HG02885 (cell line): ENCODE measurements at regions not wholly inside any gene's neighbourhood (a gene's known extent, or its start where the extent isn't known, plus 50 kb on each side); places are given as distances from the start of the nearest gene placed in this dataset.
"Not testable (repeated sequence)": the region's sequence is repeated elsewhere in the genome, so short reads cannot be mapped to it uniquely, and the experiment has no call there.

Experiments
- ATAC-seq: cut with Tn5 transposase; IDR thresholded peaks from one replicate; pipeline ENCODE4 v1.9.1; 2021; ENCODE audit warnings: mild to moderate bottlenecking; ENCODE audit not compliant: unreplicated experiment, poor library complexity

DNA sequence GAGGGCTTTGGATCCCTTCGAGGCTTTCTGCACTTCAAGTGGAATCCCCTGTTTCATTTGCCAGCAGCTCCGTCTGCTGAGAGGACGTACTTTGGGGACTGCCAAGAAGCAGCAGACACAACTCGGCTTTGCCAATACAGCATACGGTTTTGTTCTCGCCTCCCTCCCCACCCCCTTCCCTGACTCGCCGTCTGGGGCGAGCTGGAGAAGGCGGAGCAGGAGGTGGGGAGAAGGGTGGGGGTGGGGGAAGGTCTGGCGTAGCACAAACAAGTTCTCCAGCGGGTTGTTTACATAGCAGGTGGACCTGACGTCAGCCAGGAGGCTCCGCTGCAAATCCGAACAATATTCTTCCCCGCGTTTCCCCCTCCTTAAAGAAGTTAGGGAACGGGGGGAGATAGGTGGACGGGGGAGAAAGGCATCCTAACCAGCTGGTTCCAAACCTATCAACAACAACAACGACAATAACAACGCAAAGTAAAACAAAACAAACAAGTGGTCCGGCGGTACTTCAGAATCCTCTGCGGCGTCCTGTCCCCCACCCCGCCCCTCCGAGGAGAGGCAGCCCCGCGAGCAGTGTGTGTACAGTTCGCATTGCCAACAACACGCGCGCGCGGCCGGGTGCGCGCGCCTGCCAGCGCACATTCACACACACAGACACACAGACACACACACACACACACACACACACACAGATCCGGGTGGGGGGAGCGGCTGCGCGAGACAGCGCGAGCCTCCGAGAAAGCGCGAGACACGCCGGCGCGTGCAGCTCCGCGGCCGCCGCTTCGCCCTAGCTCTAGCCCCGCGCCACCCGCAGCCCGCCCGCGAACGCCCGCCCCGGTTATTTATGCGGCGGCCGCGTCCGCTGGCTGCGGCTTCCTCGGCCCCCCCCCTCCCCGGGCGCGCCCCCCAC is 167.0 kb upstream of the PPP1R3A start:
- ATAC-seq: peak; percentile 40

DNA sequence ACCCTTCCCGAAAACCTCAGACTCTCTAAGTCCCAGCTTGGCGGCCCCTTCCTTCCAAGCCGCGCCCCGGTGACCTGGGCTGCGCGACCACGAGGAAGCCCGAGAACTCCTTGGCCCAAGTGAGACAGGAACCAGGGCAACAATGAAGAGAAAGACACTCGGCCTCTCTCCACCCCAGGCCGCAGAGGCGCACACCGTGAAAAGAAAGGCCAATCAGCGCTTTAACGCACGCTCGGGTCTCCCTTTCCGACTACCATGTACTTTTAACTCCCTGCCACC is 166.4 kb upstream of the PPP1R3A start:
- peak; percentile 25 for ATAC-seq

DNA sequence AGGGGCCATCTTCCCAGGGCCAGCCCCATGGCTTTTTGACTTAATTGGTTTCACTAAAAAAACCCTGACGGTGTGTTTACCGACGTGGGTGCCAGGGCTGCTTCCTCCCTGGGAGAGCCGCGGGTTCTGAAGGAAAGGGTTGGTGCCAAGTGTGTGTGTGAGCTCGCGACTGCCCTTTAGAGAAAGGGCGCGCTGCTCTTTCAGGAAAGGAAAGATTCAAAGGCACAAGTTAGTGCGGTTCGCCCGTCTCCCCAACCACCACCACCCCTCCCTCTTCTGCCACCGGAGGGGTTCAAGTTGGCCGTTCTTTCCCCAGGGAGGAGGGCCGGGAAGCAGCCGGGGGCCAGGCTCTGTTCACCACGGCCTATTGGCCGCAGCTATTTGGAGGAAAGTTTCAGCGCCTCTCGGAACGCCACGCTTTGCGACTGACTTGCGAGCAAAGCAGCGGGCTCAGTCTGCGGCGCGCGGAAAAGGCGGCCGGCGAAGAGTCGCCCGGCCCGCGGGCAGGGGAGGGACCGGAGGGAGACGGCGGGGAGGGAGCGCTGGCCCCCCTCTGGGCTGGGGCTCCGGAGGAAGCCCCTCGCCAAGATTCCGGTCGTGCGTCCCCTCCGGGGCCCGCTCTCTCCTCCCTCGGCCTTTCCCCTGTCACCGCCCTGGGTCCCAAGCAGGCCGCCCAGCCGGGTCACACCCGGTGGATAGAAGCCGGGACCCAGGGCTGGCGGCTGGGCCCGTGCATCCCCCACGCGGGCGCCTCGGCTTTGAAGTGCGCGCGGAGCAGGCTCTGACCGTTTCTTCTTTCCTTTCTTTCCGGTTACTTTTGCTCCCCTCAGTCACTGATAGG is 165.9 kb upstream of the PPP1R3A start:
- peak; percentile 28 for ATAC-seq

DNA sequence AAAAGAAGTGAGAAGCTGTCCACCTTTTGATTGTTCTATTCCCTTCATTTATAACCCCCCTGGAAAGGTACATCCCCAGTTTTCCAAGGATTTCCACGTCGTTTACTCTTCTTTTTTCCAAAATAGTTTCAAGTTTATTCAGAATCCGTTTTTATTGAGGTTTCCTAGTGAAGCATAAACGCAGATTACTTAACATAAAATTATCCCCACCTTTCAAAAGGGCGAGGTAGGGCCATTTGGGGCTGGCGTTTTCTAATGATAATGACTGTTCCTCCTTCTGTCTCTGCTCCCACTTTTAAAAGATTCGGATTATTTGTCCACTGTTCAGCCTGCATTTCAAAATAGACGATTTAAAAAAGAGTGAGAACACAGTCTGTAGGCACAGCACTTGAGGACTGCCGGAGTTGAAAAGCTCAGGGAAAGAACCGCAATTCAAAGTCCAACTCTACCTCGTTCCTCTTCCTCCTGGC is 165.2 kb upstream of the PPP1R3A start:
- ATAC-seq: no peak

DNA sequence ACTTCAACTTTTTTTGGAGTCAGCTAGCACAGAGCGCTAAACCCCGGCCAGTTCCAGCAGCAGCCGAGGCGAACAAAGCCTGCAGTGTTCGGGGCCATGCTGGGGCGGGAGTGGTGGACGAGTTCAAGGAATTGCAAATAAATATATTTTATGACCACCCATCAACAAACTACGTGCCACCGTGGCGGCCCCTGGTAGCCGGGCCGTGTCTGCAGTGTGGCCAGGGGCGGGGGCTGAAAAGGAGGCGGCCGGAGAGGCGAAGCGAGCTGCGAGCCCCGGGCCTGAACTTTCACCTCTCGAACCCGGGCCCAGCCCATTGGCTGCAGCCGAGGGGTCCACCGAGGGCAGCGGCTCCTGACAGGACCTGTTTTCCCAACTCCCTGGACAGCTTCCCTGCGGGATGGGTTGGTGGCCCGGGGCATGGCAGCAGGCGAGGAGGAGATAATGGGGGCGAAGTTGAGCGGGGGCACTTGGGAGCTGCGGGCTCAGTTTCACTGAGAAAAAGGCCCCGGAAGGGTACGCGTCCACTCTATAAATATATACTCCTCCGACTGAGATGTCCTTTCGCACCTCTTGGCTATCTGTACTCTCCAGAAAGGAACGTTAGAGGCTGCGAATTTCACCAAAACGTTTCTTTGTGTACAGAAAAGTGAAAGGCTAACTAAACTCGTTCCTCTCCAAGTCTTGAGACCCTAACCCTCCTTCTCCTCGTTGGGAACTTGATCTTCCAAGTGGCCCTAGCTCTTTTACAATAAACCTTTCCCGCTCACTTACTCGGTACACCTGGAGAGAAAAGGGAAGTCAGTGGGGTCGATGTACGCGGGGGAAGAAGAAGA is 164.6 kb upstream of the PPP1R3A start:
- no peak for ATAC-seq

DNA sequence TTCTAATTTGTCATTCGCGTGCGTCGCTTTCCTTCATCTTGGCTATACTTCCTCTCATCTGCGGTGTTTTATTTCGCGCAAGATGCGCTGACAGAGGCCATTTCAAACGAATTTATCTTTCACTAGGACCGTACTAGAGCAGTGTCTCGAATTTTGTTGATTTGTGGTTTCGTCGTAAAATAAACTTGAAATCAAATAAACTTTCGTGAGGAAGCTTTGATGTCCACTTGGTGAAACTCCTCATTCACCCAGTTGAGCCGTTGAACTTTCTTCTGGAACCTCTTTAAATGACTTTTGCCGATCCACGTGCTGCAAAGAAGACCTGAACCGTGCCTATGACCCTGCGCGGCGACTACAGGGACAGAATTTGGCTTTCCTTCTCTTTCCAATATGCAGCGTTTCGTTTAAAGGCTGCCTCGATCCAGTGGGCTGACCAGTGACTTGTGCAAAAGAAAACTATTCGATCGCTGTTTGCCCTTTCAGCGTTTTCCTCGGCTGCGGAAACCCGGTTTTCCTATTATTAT is 163.9 kb upstream of the PPP1R3A start:
- no peak for ATAC-seq

DNA sequence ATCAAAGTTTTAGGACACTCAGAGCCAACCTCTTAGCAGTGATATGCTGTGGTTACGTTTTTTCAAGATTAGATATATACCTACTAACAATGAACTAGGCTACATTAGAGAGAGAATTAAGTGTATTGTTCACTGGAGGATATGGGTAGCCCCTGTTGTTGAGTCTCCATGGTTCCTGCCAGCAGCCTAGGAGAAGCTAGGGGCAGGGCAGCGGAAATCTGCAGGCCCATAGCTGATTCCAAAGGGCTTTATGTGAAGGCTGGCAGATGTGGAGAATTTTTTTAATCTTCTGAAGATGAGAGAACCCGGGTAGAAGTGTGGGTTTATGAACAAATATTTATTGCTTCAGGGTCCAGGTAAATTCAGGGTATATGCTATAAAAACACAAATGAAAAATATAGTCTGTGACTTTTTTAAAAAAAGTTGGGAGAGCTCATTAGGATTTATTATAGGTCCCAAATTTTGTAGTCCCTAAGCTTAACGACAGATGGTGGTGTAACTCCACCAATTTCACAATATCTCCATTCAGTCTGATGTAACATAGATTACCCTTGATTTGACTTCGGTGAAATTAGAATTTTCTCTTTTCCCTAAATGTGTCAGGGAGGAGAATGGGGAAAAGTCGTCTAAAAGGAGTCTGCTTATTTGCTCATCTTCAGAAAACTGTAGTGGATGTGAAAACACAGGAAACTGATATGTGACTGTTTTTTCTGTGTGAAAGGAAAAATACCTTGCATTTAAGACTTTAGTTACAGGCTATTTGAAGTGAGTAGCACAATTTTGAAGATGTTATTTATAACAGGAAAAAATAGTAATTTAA is 163.0 kb upstream of the PPP1R3A start:
- ATAC-seq: peak; percentile 28

DNA sequence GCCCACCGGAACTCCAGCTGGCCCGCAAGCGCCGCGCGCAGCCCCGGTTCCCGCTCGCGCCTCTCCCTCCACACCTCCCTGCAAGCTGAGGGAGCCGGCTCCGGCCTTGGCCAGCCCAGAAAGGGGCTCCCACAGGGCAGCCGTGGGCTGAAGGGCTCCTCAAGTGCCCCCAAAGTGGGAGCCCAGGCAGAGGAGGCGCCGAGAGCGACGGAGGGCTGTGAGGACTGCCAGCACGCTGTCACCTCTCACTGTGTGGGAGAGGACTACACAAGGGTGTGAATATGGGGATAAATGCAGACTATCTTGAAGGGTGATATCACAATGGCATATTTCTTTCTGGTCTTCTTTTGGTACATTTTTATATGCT is 158.3 kb upstream of the PPP1R3A start:
- ATAC-seq: not testable (repeated sequence)

DNA sequence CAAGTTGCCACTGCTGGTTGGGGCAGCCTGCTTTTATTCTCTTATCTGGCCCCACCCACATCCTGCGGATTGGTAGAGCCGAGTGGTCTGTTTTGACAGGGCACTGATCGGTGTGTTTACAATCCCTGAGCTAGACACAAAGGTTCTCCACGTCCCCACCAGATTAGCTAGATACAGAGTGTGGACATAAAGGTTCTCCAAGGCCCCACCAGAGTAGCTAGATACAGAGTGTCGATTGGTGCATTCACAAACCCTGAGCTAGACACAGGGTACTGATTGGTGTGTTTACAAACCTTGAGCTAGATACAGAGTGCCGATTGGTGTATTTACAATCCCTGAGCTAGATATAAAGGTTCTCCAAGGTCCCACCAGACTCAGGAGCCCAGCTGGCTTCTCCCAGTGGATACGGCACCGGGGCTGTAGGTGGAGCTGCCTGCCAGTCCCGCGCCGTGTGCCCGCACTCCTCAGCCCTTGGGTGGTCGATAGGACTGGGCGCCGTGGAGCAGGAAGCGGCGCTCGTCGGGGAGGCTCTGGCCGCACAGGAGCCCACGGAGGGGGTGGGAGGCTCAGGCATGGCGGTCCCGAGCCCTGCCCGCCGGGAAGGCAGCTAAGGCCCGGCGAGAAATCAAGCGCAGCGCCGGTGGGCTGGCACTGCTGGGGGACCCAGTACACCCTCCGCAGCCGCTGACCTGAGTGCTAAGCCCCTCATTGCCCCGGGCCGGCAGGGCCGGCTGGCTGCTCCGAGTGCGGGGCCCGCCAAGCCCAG is 157.8 kb upstream of the PPP1R3A start:
- ATAC-seq: not testable (repeated sequence)

DNA sequence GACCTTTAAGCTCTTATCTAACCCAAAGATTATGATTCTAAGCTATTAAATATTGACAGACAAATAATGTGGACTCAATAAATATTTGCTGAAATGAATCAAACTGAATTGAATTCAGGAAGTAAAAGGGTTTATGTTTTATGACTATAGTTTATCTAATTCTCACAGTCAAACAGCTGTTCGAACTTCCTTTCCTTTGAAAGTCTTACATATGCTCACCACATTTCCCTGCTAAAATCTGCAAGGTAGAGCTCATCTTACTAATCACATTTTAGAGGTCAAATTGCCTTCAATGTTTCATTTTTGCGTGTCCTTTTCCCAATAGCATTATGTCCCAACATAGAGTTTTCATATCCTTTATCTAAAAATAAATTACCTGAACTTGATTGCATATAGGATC is 154.9 kb upstream of the PPP1R3A start:
- ATAC-seq: no peak

DNA sequence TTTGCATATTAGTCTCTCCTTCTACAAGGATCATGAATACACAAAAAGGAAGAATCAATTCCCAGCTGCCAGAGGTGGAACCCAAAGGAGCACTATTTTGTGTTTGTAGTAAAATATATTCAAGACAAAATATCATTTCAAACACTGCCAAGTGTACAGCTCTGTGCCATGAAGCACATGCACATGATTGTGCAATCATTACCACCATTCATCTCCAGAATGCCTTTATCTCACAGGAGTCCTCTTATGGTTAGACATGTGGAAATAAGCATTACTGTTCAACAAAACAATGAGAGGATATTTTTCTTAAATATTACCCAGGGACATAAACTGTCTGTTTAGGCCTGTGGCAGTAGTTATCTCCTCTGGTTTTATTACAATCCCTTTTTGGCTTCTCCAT is 151.4 kb upstream of the PPP1R3A start:
- ATAC-seq: no peak

DNA sequence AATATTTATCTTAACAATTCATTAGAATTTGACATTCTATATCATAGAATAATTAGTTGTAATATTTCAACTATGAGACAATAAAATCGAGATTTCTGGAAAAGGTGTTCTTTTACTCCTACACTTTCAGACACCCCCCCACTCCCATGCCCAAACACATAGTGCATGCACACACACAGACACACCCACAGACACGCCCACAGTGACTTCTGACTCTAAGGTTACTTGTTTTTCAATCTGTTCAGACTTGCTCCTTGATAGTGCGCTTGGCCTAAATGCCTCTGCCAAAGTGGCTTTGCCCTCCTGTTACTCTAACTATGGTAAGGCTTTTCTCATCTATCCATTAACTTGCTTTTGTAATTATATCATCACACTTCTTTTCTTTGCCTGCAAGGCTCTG is 144.0 kb upstream of the PPP1R3A start:
- no peak for ATAC-seq

DNA sequence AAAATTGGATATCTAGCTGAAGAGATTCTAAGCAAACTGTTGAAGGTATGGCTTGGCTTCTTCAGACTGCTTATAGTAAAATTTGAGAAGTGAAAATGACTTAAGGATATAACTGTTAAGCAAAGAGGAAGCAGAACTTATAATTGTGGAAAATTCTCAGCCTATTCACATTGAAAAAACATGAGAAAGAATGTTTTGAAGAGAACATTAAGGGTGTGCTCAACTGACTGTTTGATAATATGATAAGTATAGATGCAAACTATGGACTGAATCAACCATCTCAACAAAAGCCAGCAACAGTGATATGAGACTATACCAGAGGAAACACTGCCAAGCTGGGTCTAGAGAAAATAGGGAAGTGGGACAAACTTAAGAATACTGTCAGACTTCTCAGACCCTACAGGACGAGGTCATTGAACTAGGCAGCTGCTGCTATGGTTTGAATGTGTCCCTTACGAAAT is 133.1 kb upstream of the PPP1R3A start:
- ATAC-seq: peak; percentile 94

DNA sequence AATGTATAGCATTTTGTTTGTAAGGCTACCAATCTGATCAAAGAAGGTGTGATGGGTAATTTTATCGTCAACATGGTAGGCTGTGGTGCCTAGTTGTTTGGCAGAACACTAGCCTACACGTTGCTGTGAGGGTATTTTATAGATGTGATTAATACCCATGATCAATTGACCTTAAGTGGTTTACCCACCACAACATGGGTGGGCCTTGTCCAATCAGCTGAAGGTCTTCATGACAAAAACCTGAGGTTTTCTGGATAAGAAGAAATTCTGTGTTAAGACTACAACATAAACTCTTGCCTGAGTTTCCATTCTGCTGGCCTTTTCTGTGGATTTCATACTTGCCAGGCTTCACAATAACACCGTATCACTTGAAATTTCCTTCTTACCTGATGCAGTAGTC is 131.8 kb upstream of the PPP1R3A start:
- ATAC-seq: no peak

DNA sequence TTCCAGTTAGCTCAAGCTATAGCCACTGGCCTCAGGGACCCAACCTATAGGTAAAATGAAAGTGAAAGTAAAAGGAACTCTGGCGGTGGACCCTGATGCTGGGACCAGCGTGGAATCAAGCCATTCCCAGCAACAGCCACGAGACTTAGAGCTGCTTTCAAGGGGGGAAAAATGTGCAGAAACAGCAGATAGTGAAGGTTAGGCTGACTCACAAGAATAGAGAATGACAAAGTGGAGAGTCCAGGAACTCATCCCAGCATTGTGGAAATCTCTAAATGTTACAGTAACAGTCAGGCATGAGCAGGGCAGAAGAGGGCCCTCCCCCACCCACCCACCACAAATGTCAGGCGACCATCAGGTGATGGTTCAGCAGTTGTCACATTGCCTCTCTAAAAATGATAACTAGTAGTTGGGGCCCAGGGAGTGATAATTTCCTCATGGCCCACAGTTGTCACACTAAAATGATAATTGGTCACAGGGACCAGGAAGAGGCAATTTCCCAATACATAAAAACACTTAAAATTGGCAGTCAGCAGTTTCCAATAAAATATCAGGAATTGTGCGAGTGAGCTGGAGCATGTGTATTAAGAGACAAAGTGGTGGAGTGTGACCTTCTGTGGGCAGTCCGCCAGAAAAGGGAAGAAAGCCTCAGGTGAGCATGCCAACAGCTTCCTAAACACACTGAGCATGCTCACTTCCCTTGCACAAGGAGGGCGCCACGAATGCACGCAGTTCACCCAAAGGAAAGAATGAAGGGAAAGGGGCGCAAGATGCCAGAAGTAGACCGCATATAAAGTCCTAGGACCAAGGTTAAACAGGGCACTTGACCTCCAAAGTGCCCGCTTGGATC is 129.8 kb upstream of the PPP1R3A start:
- no peak for ATAC-seq

DNA sequence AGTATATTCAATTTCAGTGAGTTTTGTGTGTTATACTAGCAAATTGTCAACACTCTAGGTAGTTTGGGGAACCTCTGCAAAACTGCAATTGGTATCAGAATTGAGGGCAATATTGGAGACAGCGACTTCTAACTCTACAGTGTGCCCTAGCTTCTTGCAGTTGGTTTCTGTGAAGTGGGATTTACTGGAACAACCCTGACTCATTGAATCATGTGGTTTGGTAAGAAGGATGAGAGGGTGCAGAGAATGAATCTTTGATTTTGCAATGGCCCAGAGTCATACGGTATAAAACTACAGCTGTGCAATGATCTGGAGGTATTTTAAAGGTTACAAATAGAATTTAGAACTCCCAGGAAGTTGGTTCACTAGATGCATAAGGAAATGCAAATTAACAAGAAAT is 129.1 kb upstream of the PPP1R3A start:
- no peak for ATAC-seq

DNA sequence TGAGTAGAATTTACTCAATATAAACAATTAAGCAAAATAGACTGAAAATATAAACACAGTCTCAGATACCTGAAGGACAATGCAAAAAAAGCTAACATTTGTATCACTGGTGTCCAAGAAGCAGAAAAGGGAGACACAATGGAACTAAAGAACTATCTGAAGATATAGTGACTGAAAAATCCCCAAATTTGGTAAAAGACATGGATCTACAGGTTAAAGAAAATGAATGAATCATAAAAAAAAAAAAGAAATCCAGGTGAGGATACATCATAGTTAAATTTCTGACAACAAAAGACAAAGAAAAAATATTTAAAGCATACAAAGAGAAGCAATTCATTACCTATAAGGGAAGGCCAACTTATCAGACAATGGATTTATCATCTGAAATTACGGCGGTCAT is 114.7 kb upstream of the PPP1R3A start:
- ATAC-seq: no peak
